ENCODE measurements at regions not wholly inside any gene's neighbourhood (a gene's known extent, or its start where the extent isn't known, plus 50 kb on each side); places are given as distances from the start of the nearest gene placed in this dataset.

DNA sequence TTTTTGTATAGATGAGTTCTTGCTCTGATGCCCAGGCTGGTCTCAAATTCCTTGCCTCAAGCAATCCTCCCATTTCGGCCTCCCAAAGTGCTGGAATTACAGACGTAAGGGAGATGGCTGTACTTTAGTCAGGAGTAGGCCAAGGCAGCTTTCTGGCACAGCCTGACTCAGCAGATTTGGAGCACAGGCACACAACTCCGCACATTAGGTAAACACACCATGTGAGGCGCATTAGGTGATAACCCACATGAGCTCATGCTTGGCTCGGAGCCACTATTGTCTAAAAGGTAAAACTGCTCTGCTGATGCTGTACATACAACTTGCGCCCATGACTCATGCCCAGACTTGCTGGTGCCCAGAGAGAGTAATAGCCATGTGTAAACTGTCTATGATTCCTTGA is 1157.9 kb downstream of the TAF11L14 start:
- TF ChIP-seq, protein P1, sequence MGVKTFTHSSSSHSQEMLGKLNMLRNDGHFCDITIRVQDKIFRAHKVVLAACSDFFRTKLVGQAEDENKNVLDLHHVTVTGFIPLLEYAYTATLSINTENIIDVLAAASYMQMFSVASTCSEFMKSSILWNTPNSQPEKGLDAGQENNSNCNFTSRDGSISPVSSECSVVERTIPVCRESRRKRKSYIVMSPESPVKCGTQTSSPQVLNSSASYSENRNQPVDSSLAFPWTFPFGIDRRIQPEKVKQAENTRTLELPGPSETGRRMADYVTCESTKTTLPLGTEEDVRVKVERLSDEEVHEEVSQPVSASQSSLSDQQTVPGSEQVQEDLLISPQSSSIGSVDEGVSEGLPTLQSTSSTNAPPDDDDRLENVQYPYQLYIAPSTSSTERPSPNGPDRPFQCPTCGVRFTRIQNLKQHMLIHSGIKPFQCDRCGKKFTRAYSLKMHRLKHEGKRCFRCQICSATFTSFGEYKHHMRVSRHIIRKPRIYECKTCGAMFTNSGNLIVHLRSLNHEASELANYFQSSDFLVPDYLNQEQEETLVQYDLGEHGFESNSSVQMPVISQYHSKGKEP (tag by site-specific recombination; IDR thresholded peaks at IDR 0.05) = no peak
- TF ChIP-seq ZNF416 (tag by site-specific recombination; IDR thresholded peaks at IDR 0.05) = no peak

Measured in HEK293 (cell line).